NCI-H1105 (cell line): ENCODE measurements at regions not wholly inside any gene's neighbourhood (a gene's known extent, or its start where the extent isn't known, plus 50 kb on each side); places are given as distances from the start of the nearest gene placed in this dataset.

Experiments
- DNase-seq: peaks from one replicate; lab custom pipeline; 2025; lab: John Stamatoyannopoulos, UW

GRCh38 chr22:22148905-22149304 lies 95.7 kb upstream of the VPREB1 start:
- DNase-seq: no peak

- DNase-seq: no peak
Observed at GRCh38 chr22:22144858-22145257, 99.7 kb upstream of the VPREB1 start.

GRCh38 chr22:22143448-22143847 lies 101.1 kb upstream of the VPREB1 start:
- DNase-seq: no peak

GRCh38 chr22:22142661-22143060 lies 101.9 kb upstream of the VPREB1 start:
- no peak for DNase-seq

GRCh38 chr22:22141771-22142591 lies 102.6 kb upstream of the VPREB1 start:
- DNase-seq: no peak

GRCh38 chr22:22141031-22141430 lies 103.6 kb upstream of the VPREB1 start:
- no peak for DNase-seq

GRCh38 chr22:22139364-22139763 lies 105.2 kb upstream of the VPREB1 start:
- no peak for DNase-seq

GRCh38 chr22:22138915-22139314 lies 105.7 kb upstream of the VPREB1 start:
- no peak for DNase-seq

GRCh38 chr22:22137891-22138290 lies 106.7 kb upstream of the VPREB1 start:
- no peak for DNase-seq

- DNase-seq: no peak
Observed at GRCh38 chr22:22133910-22134309, 110.7 kb upstream of the VPREB1 start.

- no peak for DNase-seq
Observed at GRCh38 chr22:22130953-22131608, 113.5 kb upstream of the VPREB1 start.

GRCh38 chr22:22129387-22129786 lies 115.2 kb upstream of the VPREB1 start:
- DNase-seq: no peak

- DNase-seq: no peak
Observed at GRCh38 chr22:22128440-22128839, 116.1 kb upstream of the VPREB1 start.

- DNase-seq: no peak
Observed at GRCh38 chr22:22127100-22127499, 117.5 kb upstream of the VPREB1 start.

GRCh38 chr22:22125579-22126468 lies 118.8 kb upstream of the VPREB1 start:
- no peak for DNase-seq

GRCh38 chr22:22125028-22125578 lies 119.5 kb upstream of the VPREB1 start:
- no peak for DNase-seq

GRCh38 chr22:22124374-22124773 lies 120.2 kb upstream of the VPREB1 start:
- no peak for DNase-seq

- no peak for DNase-seq
Observed at GRCh38 chr22:22123960-22124278, 120.7 kb upstream of the VPREB1 start.

- DNase-seq: no peak
Observed at GRCh38 chr22:22123118-22123959, 121.2 kb upstream of the VPREB1 start.

- DNase-seq: no peak
Observed at GRCh38 chr22:22122348-22123117, 122.1 kb upstream of the VPREB1 start.

- no peak for DNase-seq
Observed at GRCh38 chr22:22121445-22121844, 123.1 kb upstream of the VPREB1 start.
